ENCODE measurements at regions not wholly inside any gene's neighbourhood (a gene's known extent, or its start where the extent isn't known, plus 50 kb on each side); places are given as distances from the start of the nearest gene placed in this dataset.

GRCh38 chrX:18003876-18004275 is 142.8 kb upstream of the RAI2 start:
- TF ChIP-seq RAD21 (conservative IDR thresholded peaks at IDR 0.05) (no peak), CTCF (IDR thresholded peaks at IDR 0.05; ENCODE audit: poor library complexity, severe bottlenecking) (no peak), EP300 (conservative IDR thresholded peaks at IDR 0.05; ENCODE audit: poor library complexity, severe bottlenecking) (no peak), EZH2 (IDR thresholded peaks at IDR 0.05; ENCODE audit: borderline replicate concordance, insufficient read depth, low read length, poor library complexity, severe bottlenecking) (no peak), REST (IDR thresholded peaks at IDR 0.05; ENCODE audit: borderline replicate concordance) (no peak), POLR2AphosphoS5 (IDR thresholded peaks at IDR 0.05) (no peak), SMC3 (conservative IDR thresholded peaks at IDR 0.05; ENCODE audit: poor library complexity) (no peak)
